A549 (cell line): ENCODE measurements at regions not wholly inside any gene's neighbourhood (a gene's known extent, or its start where the extent isn't known, plus 50 kb on each side); places are given as distances from the start of the nearest gene placed in this dataset.
A peak's percentile ranks its signal among the peaks of the same experiment; 100 is the strongest.

ENCODE experiments used
- ATAC-seq, 2 experiments: fragments of 200-7000 bp in 1 of 2; fragments of >200 bp in 1 of 2; cut with Nextera tagmentation in 1 of 2; cut with Tn5 transposase in 1 of 2; 3 replicates each; pipeline versions ENCODE4 v1.8.0 to v1.9.1; 2018 to 2020; ENCODE audit warnings: mild to moderate bottlenecking in 1 of 2, moderate library complexity in 1 of 2
- CTCF ChIA-PET: fragments of 300-600 bp; sonication (Branson Sonifier 250); formaldehyde crosslinking; extraction: SDS; loops from one replicate; lab custom pipeline; 2021; ENCODE audit warnings: antibody characterized with exemption, inconsistent platforms; lab: Yijun Ruan, JAX
- POLR2A ChIA-PET: fragments of 350-600 bp; formaldehyde crosslinking; extraction: SDS; loops from one replicate; lab custom pipeline; 2021; ENCODE audit warnings: antibody characterized with exemption, inconsistent platforms; lab: Yijun Ruan, JAX
- DNase-seq, 2 experiments: peaks; one replicate each; pipeline versions ENCODE4 v3.0.0 to v3.0.0-alpha.2; 2011 to 2016; ENCODE audit warnings: low read depth in 1 of 2, low spot score in 1 of 2
- FAIRE-seq: peaks from 2 replicates; lab custom pipeline; 2011; peaks lifted over from hg19 to GRCh38; lab: Jason Lieb, UNC
- H3K27ac ChIP-seq, 2 experiments: fragments of >200 bp; sonication (Bioruptor Twin); formaldehyde crosslinking; 3 replicates each; pipeline ENCODE4 v1.5.1; 2016 to 2017
- H3K4me1 ChIP-seq: fragments of >200 bp; sonication (Bioruptor Twin); formaldehyde crosslinking; 3 replicates; pipeline ENCODE4 v1.6.1; 2016
- H3K4me2 ChIP-seq: fragments of >200 bp; sonication (Bioruptor Twin); formaldehyde crosslinking; 3 replicates; pipeline ENCODE4 v1.6.1; 2016
- H3K4me3 ChIP-seq: fragments of >200 bp; sonication (Bioruptor Twin); formaldehyde crosslinking; 3 replicates; pipeline ENCODE4 v1.5.1; 2016
- H3K9me3 ChIP-seq: fragments of >200 bp; sonication (Bioruptor Twin); formaldehyde crosslinking; 3 replicates; pipeline ENCODE4 v1.6.1; 2016
- CEBPB ChIP-seq, 2 experiments: fragments of >200 bp in 1 of 2; sonication (Bioruptor Twin) in 1 of 2; formaldehyde crosslinking in 1 of 2; IDR thresholded peaks; 2 replicates each; pipeline ENCODE4 v1.6.1; 2012 to 2016
- CHD4 ChIP-seq: fragments of 200-600 bp; sonication (generic); IDR thresholded peaks from 2 replicates; pipeline ENCODE4 v1.6.1; 2016; ENCODE audit warnings: antibody characterized with exemption, mild to moderate bottlenecking, borderline replicate concordance
- EP300 ChIP-seq, 2 experiments: fragments of >200 bp; sonication (Bioruptor Twin); formaldehyde crosslinking; IDR thresholded peaks; 2 replicates in 1 of 2; 3 replicates in 1 of 2; pipeline ENCODE4 v1.6.1; 2016 to 2017
- ESRRA ChIP-seq: fragments of 150-350 bp; IDR thresholded peaks from 2 replicates; pipeline ENCODE4 v1.6.1; 2014; ENCODE audit warnings: mild to moderate bottlenecking, low read length, borderline replicate concordance
- JUN ChIP-seq, 2 experiments: fragments of >200 bp; sonication (Bioruptor Twin); formaldehyde crosslinking; IDR thresholded peaks; 2 replicates in 1 of 2; 3 replicates in 1 of 2; pipeline ENCODE4 v1.6.1; 2016 to 2017
- NFE2L2 ChIP-seq: fragments of 150-350 bp; conservative IDR thresholded peaks from 2 replicates; pipeline ENCODE4 v1.6.1; 2014; ENCODE audit warnings: low read length
- PBX3 ChIP-seq: IDR thresholded peaks from 2 replicates; pipeline ENCODE4 v1.6.1; 2012
- RAD21 ChIP-seq, 2 experiments: fragments of >200 bp in 1 of 2; sonication (Bioruptor Twin) in 1 of 2; formaldehyde crosslinking in 1 of 2; IDR thresholded peaks in 1 of 2; conservative IDR thresholded peaks in 1 of 2; 2 replicates in 1 of 2; 3 replicates in 1 of 2; pipeline ENCODE4 v1.6.1; 2012 to 2018; ENCODE audit warnings: inconsistent platforms in 1 of 2
- RCOR1 ChIP-seq: fragments of 150-350 bp; IDR thresholded peaks from 2 replicates; pipeline ENCODE4 v1.6.1; 2014; ENCODE audit warnings: antibody characterized with exemption, low read length, low read depth
- RNF2 ChIP-seq: fragments of 200-600 bp; sonication (generic); IDR thresholded peaks from 2 replicates; pipeline ENCODE4 v1.6.1; 2016; ENCODE audit warnings: low read depth, mild to moderate bottlenecking, antibody characterized with exemption, moderate library complexity, borderline replicate concordance
- TFCP2L1 ChIP-seq: fragments of 250-450 bp; sonication (Bioruptor Pico); IDR thresholded peaks from 2 replicates; pipeline ENCODE4 v1.5.0; 2021; ENCODE audit warnings: mild to moderate bottlenecking
- ZC3H11A ChIP-seq: fragments of 450-650 bp; IDR thresholded peaks from 2 replicates; pipeline ENCODE4 v1.6.1; 2014; ENCODE audit warnings: antibody characterized with exemption, mild to moderate bottlenecking
- WGBS: methylation state at CpG from one replicate; pipeline ENCODE4 v1.1.6; 2017; ENCODE audit errors: missing lambda C conversion rate; 5-methylcytosine and 5-hydroxymethylcytosine counted together
- TF ChIP-seq, protein P1 (sequence below): fragments of 200-600 bp; sonication (generic); IDR thresholded peaks from 2 replicates; pipeline ENCODE4 v1.6.1; 2016; ENCODE audit warnings: antibody characterized with exemption, mild to moderate bottlenecking, moderate library complexity
- TF ChIP-seq, protein P2 (sequence below): fragments of >200 bp; sonication (Bioruptor Twin); formaldehyde crosslinking; IDR thresholded peaks from 3 replicates; pipeline ENCODE4 v1.5.1; 2016

GRCh38 chr16:7089751-7090150, 242.9 kb upstream of the RBFOX1 start:
- Histone ChIP-seq H3K4me1 (no peaks in the 10 kb centered on the region), H3K4me3 (no peak overlapping the region), H3K27ac (no peak overlapping the region), H3K9me3 (no peaks in the 10 kb centered on the region), H3K4me2 (no peak overlapping the region)
- DNase-seq (no peak), ATAC-seq (no peak), FAIRE-seq (no peak)
- TF ChIP-seq TFCP2L1 (no peak), PBX3 (no peak)
- POLR2A ChIA-PET, result no interaction called here
- CTCF ChIA-PET, result no interaction called here

DNA sequence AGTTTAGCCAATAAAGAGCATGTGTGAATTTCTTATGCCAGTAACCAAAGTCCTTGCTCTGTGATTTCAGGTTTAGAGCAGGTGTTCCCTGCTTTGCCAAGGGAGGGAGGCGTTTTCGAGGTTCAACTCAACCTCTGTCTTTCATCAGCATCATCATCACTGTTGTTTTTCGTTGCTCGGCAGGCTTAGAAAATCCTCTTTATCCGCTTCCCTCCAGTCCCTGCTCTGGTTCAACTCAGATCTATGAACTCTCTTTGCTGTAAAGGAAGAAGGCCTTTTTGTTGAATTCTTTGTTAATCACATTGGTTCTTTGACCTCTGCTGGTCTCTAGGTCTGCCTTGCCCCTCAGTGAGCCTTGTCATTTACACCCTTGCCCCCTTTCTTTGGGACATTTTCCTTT, 243.9 kb upstream of the RBFOX1 start:
- Histone ChIP-seq H3K4me2 (no peak overlapping the region), H3K27ac (no peak overlapping the region), H3K9me3 (no peaks in the 10 kb centered on the region), H3K4me3 (no peak overlapping the region)
- ATAC-seq (no peak), DNase-seq (no peak), FAIRE-seq (no peak)
- POLR2A ChIA-PET, result no interaction called here
- WGBS, result 26% methylated on average over 5 of the region's 5 CpGs
- TF ChIP-seq, protein P1, sequence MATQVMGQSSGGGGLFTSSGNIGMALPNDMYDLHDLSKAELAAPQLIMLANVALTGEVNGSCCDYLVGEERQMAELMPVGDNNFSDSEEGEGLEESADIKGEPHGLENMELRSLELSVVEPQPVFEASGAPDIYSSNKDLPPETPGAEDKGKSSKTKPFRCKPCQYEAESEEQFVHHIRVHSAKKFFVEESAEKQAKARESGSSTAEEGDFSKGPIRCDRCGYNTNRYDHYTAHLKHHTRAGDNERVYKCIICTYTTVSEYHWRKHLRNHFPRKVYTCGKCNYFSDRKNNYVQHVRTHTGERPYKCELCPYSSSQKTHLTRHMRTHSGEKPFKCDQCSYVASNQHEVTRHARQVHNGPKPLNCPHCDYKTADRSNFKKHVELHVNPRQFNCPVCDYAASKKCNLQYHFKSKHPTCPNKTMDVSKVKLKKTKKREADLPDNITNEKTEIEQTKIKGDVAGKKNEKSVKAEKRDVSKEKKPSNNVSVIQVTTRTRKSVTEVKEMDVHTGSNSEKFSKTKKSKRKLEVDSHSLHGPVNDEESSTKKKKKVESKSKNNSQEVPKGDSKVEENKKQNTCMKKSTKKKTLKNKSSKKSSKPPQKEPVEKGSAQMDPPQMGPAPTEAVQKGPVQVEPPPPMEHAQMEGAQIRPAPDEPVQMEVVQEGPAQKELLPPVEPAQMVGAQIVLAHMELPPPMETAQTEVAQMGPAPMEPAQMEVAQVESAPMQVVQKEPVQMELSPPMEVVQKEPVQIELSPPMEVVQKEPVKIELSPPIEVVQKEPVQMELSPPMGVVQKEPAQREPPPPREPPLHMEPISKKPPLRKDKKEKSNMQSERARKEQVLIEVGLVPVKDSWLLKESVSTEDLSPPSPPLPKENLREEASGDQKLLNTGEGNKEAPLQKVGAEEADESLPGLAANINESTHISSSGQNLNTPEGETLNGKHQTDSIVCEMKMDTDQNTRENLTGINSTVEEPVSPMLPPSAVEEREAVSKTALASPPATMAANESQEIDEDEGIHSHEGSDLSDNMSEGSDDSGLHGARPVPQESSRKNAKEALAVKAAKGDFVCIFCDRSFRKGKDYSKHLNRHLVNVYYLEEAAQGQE, result no peak
- TF ChIP-seq, protein P2, sequence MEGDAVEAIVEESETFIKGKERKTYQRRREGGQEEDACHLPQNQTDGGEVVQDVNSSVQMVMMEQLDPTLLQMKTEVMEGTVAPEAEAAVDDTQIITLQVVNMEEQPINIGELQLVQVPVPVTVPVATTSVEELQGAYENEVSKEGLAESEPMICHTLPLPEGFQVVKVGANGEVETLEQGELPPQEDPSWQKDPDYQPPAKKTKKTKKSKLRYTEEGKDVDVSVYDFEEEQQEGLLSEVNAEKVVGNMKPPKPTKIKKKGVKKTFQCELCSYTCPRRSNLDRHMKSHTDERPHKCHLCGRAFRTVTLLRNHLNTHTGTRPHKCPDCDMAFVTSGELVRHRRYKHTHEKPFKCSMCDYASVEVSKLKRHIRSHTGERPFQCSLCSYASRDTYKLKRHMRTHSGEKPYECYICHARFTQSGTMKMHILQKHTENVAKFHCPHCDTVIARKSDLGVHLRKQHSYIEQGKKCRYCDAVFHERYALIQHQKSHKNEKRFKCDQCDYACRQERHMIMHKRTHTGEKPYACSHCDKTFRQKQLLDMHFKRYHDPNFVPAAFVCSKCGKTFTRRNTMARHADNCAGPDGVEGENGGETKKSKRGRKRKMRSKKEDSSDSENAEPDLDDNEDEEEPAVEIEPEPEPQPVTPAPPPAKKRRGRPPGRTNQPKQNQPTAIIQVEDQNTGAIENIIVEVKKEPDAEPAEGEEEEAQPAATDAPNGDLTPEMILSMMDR, result no peak
- TF ChIP-seq CEBPB (IDR thresholded peaks at IDR 0.05), result no peak
- no peak for TF ChIP-seq ESRRA
- no peak for TF ChIP-seq JUN (IDR thresholded peaks at IDR 0.05)
- TF ChIP-seq NFE2L2, result no peak
- no peak for TF ChIP-seq RNF2
- no peak for TF ChIP-seq EP300 (IDR thresholded peaks at IDR 0.05)
- TF ChIP-seq ZC3H11A, result no peak
- TF ChIP-seq RCOR1, result no peak
- TF ChIP-seq, all 56 proteins: peak for 0
- CTCF ChIA-PET, result no interaction called here
- H3K4me1 ChIP-seq, result no peaks in the 10 kb centered on the region

DNA sequence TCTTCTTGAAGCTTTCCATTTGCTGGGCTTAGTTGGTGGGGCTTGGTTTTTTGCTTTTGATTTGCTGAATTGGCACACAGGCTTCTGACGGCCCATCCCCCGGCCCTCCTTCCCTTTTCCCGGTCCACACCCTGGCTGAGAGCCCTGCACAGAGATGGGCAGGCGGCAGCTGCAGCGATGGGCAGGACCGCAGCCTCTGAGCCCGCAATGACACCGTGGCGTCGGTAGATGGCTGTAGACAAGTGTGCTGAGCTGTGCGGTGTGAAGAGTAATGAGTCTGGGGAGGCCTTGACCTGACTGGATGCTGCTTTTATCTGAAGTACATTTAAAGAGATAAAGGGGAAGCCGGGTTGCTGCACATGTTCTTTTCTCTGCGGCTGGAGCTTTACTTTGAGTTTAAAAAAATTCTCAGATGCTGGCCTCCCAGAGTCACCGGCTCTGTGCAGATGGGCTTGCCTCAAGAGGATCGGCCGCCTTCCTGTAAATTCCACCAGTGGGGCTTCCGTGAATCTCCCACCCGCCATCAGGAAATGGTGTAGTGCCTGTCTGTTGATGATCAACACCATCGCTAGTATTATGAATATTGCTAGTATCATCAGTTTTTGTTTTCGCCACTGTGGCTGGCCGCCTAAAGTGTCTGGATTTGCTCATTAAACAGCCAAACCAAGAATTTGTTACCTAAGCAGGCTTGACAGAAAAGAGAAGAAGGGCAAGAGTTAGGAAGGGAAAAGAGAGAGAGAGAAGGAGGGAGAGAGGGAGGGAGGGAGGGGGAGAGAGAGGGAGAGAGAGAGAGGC, 245.6 kb upstream of the RBFOX1 start:
- CTCF ChIA-PET, result no interaction called here

More for the DNA sequence above, 245.6 kb upstream of the RBFOX1 start:
- H3K9me3 ChIP-seq, result no peaks in the 10 kb centered on the region
- no peak overlapping the region for H3K27ac ChIP-seq
- TF ChIP-seq CHD4, result no peak
- peak in 1 of 2 experiments; percentile 25; a peak in 1 of 5 replicates for TF ChIP-seq RAD21 (conservative IDR thresholded peaks at IDR 0.05 in 1 of 2, IDR thresholded peaks at IDR 0.05 in 1 of 2)
- TF ChIP-seq, all 56 proteins: peak for 1
- WGBS, result 13% methylated on average over 21 of the region's 21 CpGs
- FAIRE-seq (no peak), DNase-seq (peak in 1 of 2 experiments; percentile 21), ATAC-seq (peak in 1 of 2 experiments; percentile 86; a peak in 3 of 6 replicates)
- H3K4me1 ChIP-seq, result no peaks in the 10 kb centered on the region
- no peak overlapping the region for H3K4me3 ChIP-seq
- H3K4me2 ChIP-seq, result no peak overlapping the region
- POLR2A ChIA-PET, result no interaction called here
